H1 (cell line): ENCODE measurements at regions not wholly inside any gene's neighbourhood (a gene's known extent, or its start where the extent isn't known, plus 50 kb on each side); places are given as distances from the start of the nearest gene placed in this dataset.

Experiments
- BACH1 ChIP-seq: IDR thresholded peaks from 2 replicates; pipeline ENCODE4 v1.6.1; 2012; ENCODE audit warnings: low read length, improper control_type of control experiment
- BCL11A ChIP-seq, 2 experiments: IDR thresholded peaks; one replicate each; pipeline ENCODE4 v1.6.1; 2011; ENCODE audit warnings: low read depth in 2 of 2, low read length in 2 of 2, mild to moderate bottlenecking in 2 of 2
- CTBP2 ChIP-seq: IDR thresholded peaks from 2 replicates; pipeline ENCODE4 v1.7.0; 2011; ENCODE audit warnings: borderline replicate concordance, mild to moderate bottlenecking, moderate library complexity, mixed read lengths, low read length; ENCODE audit not compliant: insufficient read depth, insufficient read length
- EP300 ChIP-seq, 2 experiments: IDR thresholded peaks; 1 replicate in 1 of 2; 2 replicates in 1 of 2; pipeline ENCODE4 v1.6.1; 2011 to 2012; ENCODE audit warnings: low read depth in 2 of 2, low read length in 2 of 2, mild to moderate bottlenecking in 2 of 2, borderline replicate concordance in 1 of 2, inconsistent platforms in 1 of 2, moderate library complexity in 1 of 2
- GABPA ChIP-seq: IDR thresholded peaks from 2 replicates; pipeline ENCODE4 v1.6.1; 2011; ENCODE audit warnings: mild to moderate bottlenecking, low read length, moderate library complexity, borderline replicate concordance; ENCODE audit not compliant: insufficient read depth
- GTF2F1 ChIP-seq: IDR thresholded peaks from 2 replicates; pipeline ENCODE4 v1.6.1; 2012; ENCODE audit warnings: low read depth, low read length, improper control_type of control experiment, borderline replicate concordance
- KDM1A ChIP-seq: fragments of 200-600, 300-600 bp; sonication (generic); IDR thresholded peaks from 2 replicates; pipeline ENCODE4 v1.7.1; 2016; ENCODE audit warnings: mild to moderate bottlenecking, low read length, borderline replicate concordance
- MAFK ChIP-seq: IDR thresholded peaks from 2 replicates; pipeline ENCODE4 v1.6.1; 2012; ENCODE audit warnings: low read depth, mild to moderate bottlenecking, improper control_type of control experiment, low read length
- NANOG ChIP-seq: IDR thresholded peaks from 2 replicates; pipeline ENCODE4 v1.6.1; 2011; ENCODE audit warnings: low read length, low read depth, mild to moderate bottlenecking, inconsistent platforms; ENCODE audit not compliant: insufficient read depth, poor library complexity, severe bottlenecking
- NRF1 ChIP-seq: IDR thresholded peaks from 2 replicates; pipeline ENCODE4 v1.6.1; 2011; ENCODE audit warnings: mild to moderate bottlenecking, low read depth, low read length, improper control_type of control experiment
- POLR2A ChIP-seq, 2 experiments: IDR thresholded peaks; 1 replicate in 1 of 2; 2 replicates in 1 of 2; pipeline ENCODE4 v1.6.1; 2011; ENCODE audit warnings: low read depth in 2 of 2, low read length in 2 of 2, mild to moderate bottlenecking in 2 of 2; ENCODE audit errors: control extremely low read depth in 1 of 2
- RAD21 ChIP-seq, 2 experiments: IDR thresholded peaks in 1 of 2; conservative IDR thresholded peaks in 1 of 2; 2 replicates each; pipeline ENCODE4 v1.6.1; 2011; ENCODE audit warnings: low read depth in 2 of 2, low read length in 2 of 2, improper control_type of control experiment in 1 of 2, inconsistent platforms in 1 of 2, mild to moderate bottlenecking in 1 of 2, moderate library complexity in 1 of 2
- RXRA ChIP-seq: IDR thresholded peaks from 2 replicates; pipeline ENCODE4 v1.6.1; 2011; ENCODE audit warnings: low read depth, mild to moderate bottlenecking, low read length, moderate library complexity; ENCODE audit not compliant: insufficient read depth
- SIN3A ChIP-seq, 2 experiments: IDR thresholded peaks in 1 of 2; conservative IDR thresholded peaks in 1 of 2; 2 replicates each; pipeline ENCODE4 v1.6.1; 2011 to 2012; ENCODE audit warnings: low read length in 2 of 2, improper control_type of control experiment in 1 of 2, low read depth in 1 of 2, mild to moderate bottlenecking in 1 of 2
- SIRT6 ChIP-seq: IDR thresholded peaks from one replicate; pipeline ENCODE4 v1.7.1; 2012; ENCODE audit warnings: low read length, inconsistent platforms
- SP1 ChIP-seq: IDR thresholded peaks from 2 replicates; pipeline ENCODE4 v1.6.1; 2011; ENCODE audit warnings: low read depth, low read length
- SRF ChIP-seq: IDR thresholded peaks from 2 replicates; pipeline ENCODE4 v1.6.1; 2011; ENCODE audit warnings: mild to moderate bottlenecking, low read depth, low read length, moderate library complexity
- TAF7 ChIP-seq: optimal IDR thresholded peaks from 2 replicates; pipeline ENCODE3; 2011; ENCODE audit warnings: low read depth, mild to moderate bottlenecking, inconsistent platforms, low read length, moderate library complexity, borderline replicate concordance
- TBP ChIP-seq: IDR thresholded peaks from 2 replicates; pipeline ENCODE4 v1.6.1; 2011; ENCODE audit warnings: low read depth, low read length, improper control_type of control experiment
- YY1 ChIP-seq: IDR thresholded peaks from 2 replicates; pipeline ENCODE4 v1.6.1; 2011; ENCODE audit warnings: low read depth, mild to moderate bottlenecking, low read length

DNA sequence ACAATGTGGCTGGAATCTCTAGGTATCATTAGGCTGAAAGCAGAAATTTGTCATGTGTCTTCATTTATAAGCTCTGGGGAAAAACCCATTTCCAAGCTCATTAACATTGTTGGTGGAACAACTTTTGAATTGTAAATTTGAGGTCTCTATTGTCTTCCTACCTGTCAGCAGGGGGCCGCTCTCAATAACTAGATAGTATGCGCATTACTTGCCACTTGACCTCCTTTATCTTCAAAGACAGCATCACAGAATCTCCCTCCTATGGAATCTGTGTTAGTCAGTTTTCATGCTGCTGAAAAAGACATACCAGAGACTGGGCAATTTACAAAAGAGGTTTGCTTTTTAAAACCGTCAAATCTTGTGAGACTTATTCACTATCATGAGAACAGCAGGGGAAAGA is 223.1 kb downstream of the CALCRL start (continued):
- no peak for TF ChIP-seq GTF2F1
- peak in 1 of 2 experiments; percentile 77; a peak in 1 of 3 replicates for TF ChIP-seq EP300 (IDR thresholded peaks at IDR 0.05; ENCODE audit: borderline replicate concordance in 1 of 2, low read depth in 2 of 2, low read length in 2 of 2)
- TF ChIP-seq BCL11A (IDR thresholded peaks at IDR 0.05; ENCODE audit: low read depth in 2 of 2, low read length in 2 of 2): no peak
- TF ChIP-seq SIN3A (conservative IDR thresholded peaks at IDR 0.05 in 1 of 2, IDR thresholded peaks at IDR 0.05 in 1 of 2; ENCODE audit: low read depth in 1 of 2, low read length in 2 of 2): no peak
- no peak for TF ChIP-seq SRF
- no peak for TF ChIP-seq RAD21 (IDR thresholded peaks at IDR 0.05 in 1 of 2, conservative IDR thresholded peaks at IDR 0.05 in 1 of 2; ENCODE audit: low read depth in 2 of 2, low read length in 2 of 2)
- no peak for TF ChIP-seq GABPA
- TF ChIP-seq CTBP2: no peak
- no peak for TF ChIP-seq BACH1
- no peak for TF ChIP-seq TAF7
- TF ChIP-seq SP1: 0 out of 2 replicates have a peak, but pooled peaks have one; percentile 63
- TF ChIP-seq KDM1A: no peak
- no peak for TF ChIP-seq POLR2A (IDR thresholded peaks at IDR 0.05; ENCODE audit: control extremely low read depth in 1 of 2, low read depth in 2 of 2, low read length in 2 of 2)
- no peak for TF ChIP-seq NANOG
- TF ChIP-seq YY1: no peak
- no peak for TF ChIP-seq SIRT6
- no peak for TF ChIP-seq MAFK
- no peak for TF ChIP-seq RXRA
- no peak for TF ChIP-seq NRF1
- no peak for TF ChIP-seq TBP
